Adrenal gland (tissue), 9 donors: ENCODE measurements at regions not wholly inside any gene's neighbourhood (a gene's known extent, or its start where the extent isn't known, plus 50 kb on each side); places are given as distances from the start of the nearest gene placed in this dataset.

Experiments used
- DNase-seq, 7 donors: peaks; one replicate each; pipeline ENCODE4 v3.0.0-alpha.2; 2019 to 2020
- H3K27ac ChIP-seq, 5 donors: fragments of 200-600 bp; sonication (generic) in 4 of 5; 1 replicate in 3 of 5; 2 replicates in 2 of 5; pipeline versions ENCODE4 v1.5.1 to v1.8.0; 2016 to 2020; ENCODE audit warnings: mild to moderate bottlenecking in 1 of 5
- H3K27me3 ChIP-seq: fragments of 200-600 bp; 2 replicates; pipeline ENCODE4 v1.8.0; 2021
- H3K36me3 ChIP-seq, 2 donors: fragments of 200-600 bp; replicated peaks in 1 of 2; 1 replicate in 1 of 2; 2 replicates in 1 of 2; pipeline versions ENCODE4 v1.5.1 to v1.8.0; 2018 to 2022
- H3K4me1 ChIP-seq, 2 donors: fragments of 200-600 bp; replicated peaks in 1 of 2; 1 replicate in 1 of 2; 2 replicates in 1 of 2; pipeline versions ENCODE4 v1.5.1 to v1.8.0; 2018 to 2021
- H3K4me3 ChIP-seq, 4 donors: fragments of 200-600 bp; sonication (generic) in 3 of 4; one replicate each; pipeline ENCODE4 v1.5.1; 2016 to 2018
- H3K9me3 ChIP-seq, 3 donors: fragments of 200-600 bp; sonication (generic) in 1 of 3; replicated peaks in 1 of 3; 1 replicate in 2 of 3; 2 replicates in 1 of 3; pipeline versions ENCODE4 v1.5.1 to v1.8.0; 2016 to 2021
- POLR2A ChIP-seq, 2 donors: fragments of 450-650 bp; IDR thresholded peaks; one replicate each; pipeline ENCODE4 v1.6.1; 2017; ENCODE audit warnings: antibody characterized with exemption in 2 of 2, mild to moderate bottlenecking in 2 of 2, moderate library complexity in 1 of 2
- WGBS, 4 donors: extraction: QIAGEN DNeasy Blood & Tissue Kit in 2 of 4; methylation state at CpG; one replicate each; pipeline versions ENCODE4 v1.1.5 to v1.1.7; 2013 to 2017; 5-methylcytosine and 5-hydroxymethylcytosine counted together
- intact Hi-C, 2 donors: fragments of 100-400 bp; cut with DNase I; formaldehyde crosslinking; loops; one replicate each; pipeline versions ENCODE4 v1.14.1 to v1.15.0; 2022 to 2023
- TF ChIP-seq, protein P1 (sequence below), 6 experiments: fragments of 450-650 bp in 4 of 6; fragments of 200-600 bp in 2 of 6; sonication (generic) in 1 of 6; IDR thresholded peaks; 1 replicate in 5 of 6; 2 replicates in 1 of 6; pipeline versions ENCODE4 v1.5.1 to v1.8.0; 2016 to 2021; ENCODE audit warnings: antibody characterized with exemption in 6 of 6, mild to moderate bottlenecking in 2 of 6, moderate library complexity in 1 of 6
- donor health status: healthy with polysubstance abuse.
- donor health status: Bipolar disorder and iron deficiency.
- donor health status: DM: yes; HTN: yes; CAD: no.
- donor health status: DM: no; HTN: no; CAD: no.
- donor health status: DM: no; HTN: no; CAD: no.

GRCh38 chr6:44636561-44637248 lies 249.2 kb downstream of the CDC5L start:
- Histone ChIP-seq H3K9me3 (no peaks in the 10 kb centered on the region), H3K36me3 (no peaks in the 10 kb centered on the region), H3K4me1 (no peaks in the 10 kb centered on the region), H3K4me3 (no peak overlapping the region), H3K27ac (no peak overlapping the region), H3K27me3 (peaks cover 13% of the 10 kb centered on the region)
- DNase-seq: no peak
- intact Hi-C loops: loop anchor here in 1 of 2 donors (10.0 kb wide), 1 partner anchor 162 kb away; no protein-coding TSS in a partner anchor
- TF ChIP-seq, protein P1, sequence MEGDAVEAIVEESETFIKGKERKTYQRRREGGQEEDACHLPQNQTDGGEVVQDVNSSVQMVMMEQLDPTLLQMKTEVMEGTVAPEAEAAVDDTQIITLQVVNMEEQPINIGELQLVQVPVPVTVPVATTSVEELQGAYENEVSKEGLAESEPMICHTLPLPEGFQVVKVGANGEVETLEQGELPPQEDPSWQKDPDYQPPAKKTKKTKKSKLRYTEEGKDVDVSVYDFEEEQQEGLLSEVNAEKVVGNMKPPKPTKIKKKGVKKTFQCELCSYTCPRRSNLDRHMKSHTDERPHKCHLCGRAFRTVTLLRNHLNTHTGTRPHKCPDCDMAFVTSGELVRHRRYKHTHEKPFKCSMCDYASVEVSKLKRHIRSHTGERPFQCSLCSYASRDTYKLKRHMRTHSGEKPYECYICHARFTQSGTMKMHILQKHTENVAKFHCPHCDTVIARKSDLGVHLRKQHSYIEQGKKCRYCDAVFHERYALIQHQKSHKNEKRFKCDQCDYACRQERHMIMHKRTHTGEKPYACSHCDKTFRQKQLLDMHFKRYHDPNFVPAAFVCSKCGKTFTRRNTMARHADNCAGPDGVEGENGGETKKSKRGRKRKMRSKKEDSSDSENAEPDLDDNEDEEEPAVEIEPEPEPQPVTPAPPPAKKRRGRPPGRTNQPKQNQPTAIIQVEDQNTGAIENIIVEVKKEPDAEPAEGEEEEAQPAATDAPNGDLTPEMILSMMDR (IDR thresholded peaks at IDR 0.05): no peak
- no peak for TF ChIP-seq POLR2A (IDR thresholded peaks at IDR 0.05)
- WGBS, 4 donors: 71 to 76% (median 73%) methylated on average over 14 of the region's 14 CpGs

DNA sequence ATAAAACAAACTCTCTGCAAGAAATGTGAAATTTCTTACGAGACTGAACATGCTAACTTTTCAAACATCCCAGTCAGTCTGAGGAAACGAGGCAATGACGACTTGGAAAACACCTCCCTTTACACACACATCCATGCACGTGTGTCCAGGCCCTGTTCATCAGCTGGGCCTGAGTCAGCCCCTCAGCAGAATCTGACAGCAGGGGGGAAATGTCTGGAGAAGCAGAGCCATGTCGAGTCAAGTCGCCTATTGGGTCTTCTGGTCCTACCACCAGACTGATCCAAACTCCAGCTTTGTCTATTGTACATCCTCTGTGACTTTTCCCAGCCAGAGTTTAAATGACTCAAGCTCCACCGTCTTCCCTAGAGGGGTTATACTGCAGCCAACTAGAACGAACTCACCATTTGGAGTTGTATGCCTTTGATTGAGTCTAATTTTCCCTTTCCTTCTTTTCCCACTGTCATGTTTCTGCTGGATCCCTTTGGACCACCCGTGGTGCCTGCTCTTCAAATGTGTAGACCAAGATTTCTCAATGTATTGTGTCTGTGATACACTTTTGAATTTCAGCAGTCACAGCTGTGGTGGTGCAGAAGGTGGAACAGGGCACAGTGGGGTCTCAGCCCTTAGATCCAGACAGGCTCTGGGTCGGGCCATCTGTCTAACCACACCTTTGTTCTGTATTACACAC lies 254.0 kb downstream of the CDC5L start:
- Histone ChIP-seq H3K4me1 (no peaks in the 10 kb centered on the region), H3K36me3 (no peaks in the 10 kb centered on the region), H3K27me3 (peaks cover 4% of the 10 kb centered on the region), H3K27ac (no peak overlapping the region), H3K4me3 (no peak overlapping the region), H3K9me3 (no peaks in the 10 kb centered on the region)
- intact Hi-C loops: no loop called here
- TF ChIP-seq, protein P1 (IDR thresholded peaks at IDR 0.05): no peak
- no peak for TF ChIP-seq POLR2A (IDR thresholded peaks at IDR 0.05)
- no peak for DNase-seq
- 81 to 95% (median 89%) methylated on average over 10 of the region's 10 CpGs for WGBS, 4 donors

DNA sequence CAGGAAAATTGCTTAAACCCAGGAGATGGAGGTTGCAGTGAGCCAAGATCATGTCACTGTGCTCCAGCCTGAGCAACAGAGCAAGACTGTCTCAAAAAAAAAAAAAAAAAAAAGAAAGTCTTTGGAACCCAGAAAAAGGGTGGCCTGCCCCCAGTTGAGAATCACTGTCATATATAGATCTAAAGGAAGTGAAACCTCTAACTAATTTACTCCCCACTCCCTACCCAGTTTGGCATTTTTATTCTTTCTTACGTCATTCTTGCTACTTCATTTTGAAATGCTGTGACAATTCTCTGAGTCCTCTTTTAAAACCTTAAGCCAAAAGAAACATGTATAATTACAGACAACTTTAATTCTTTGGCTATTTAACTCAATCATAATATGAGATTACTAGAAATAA lies 254.8 kb downstream of the CDC5L start:
- Histone ChIP-seq H3K4me3 (no peak overlapping the region), H3K36me3 (no peaks in the 10 kb centered on the region), H3K27ac (no peak overlapping the region), H3K9me3 (no peaks in the 10 kb centered on the region), H3K27me3 (no peaks in the 10 kb centered on the region), H3K4me1 (no peaks in the 10 kb centered on the region)
- 67 to 91% (median 73%) methylated on average over 1 of the region's 1 CpG for WGBS, 4 donors
- intact Hi-C loops: no loop called here
- TF ChIP-seq, protein P1 (IDR thresholded peaks at IDR 0.05): no peak
- no peak for TF ChIP-seq POLR2A (IDR thresholded peaks at IDR 0.05)
- DNase-seq: no peak

- Histone ChIP-seq H3K4me1 (no peaks in the 10 kb centered on the region), H3K27ac (no peak overlapping the region), H3K36me3 (no peaks in the 10 kb centered on the region), H3K4me3 (no peak overlapping the region), H3K27me3 (no peaks in the 10 kb centered on the region), H3K9me3 (no peaks in the 10 kb centered on the region)
- WGBS, 4 donors: 80 to 89% (median 88%) methylated on average over 6 to 10 of the region's 10 CpGs
- no peak for DNase-seq
- intact Hi-C loops: no loop called here
- no peak for TF ChIP-seq POLR2A (IDR thresholded peaks at IDR 0.05)
- TF ChIP-seq, protein P1 (IDR thresholded peaks at IDR 0.05): no peak
These were observed 255.5 kb downstream of the CDC5L start for GRCh38 chr6:44642870-44643522.
